GM19397 (cell line): ENCODE measurements at regions not wholly inside any gene's neighbourhood (a gene's known extent, or its start where the extent isn't known, plus 50 kb on each side); places are given as distances from the start of the nearest gene placed in this dataset.

Experiments
- ATAC-seq: cut with Tn5 transposase; IDR thresholded peaks from one replicate; pipeline ENCODE4 v1.9.1; 2021; ENCODE audit warnings: mild to moderate bottlenecking, moderate library complexity; ENCODE audit not compliant: unreplicated experiment

- ATAC-seq = no peak
Observed at GRCh38 chr4:14878681-14879080, 123.6 kb upstream of the CPEB2 start.

- ATAC-seq = no peak
Observed at GRCh38 chr4:14879683-14880082, 122.6 kb upstream of the CPEB2 start.

GRCh38 chr4:14880805-14881204, 121.5 kb upstream of the CPEB2 start:
- ATAC-seq = no peak

- no peak for ATAC-seq
Observed at GRCh38 chr4:14883166-14883565, 119.1 kb upstream of the CPEB2 start.

- no peak for ATAC-seq
Observed at GRCh38 chr4:14883661-14884060, 118.6 kb upstream of the CPEB2 start.

- no peak for ATAC-seq
Observed at GRCh38 chr4:14887842-14888433, 114.3 kb upstream of the CPEB2 start.

GRCh38 chr4:14888790-14889572, 113.3 kb upstream of the CPEB2 start:
- no peak for ATAC-seq

- ATAC-seq = no peak
Observed at GRCh38 chr4:14892563-14892962, 109.7 kb upstream of the CPEB2 start.

GRCh38 chr4:14893713-14894112, 108.6 kb upstream of the CPEB2 start:
- no peak for ATAC-seq

GRCh38 chr4:14894392-14895292, 107.6 kb upstream of the CPEB2 start:
- ATAC-seq = no peak

- ATAC-seq = no peak
Observed at GRCh38 chr4:14896656-14897175, 105.6 kb upstream of the CPEB2 start.

GRCh38 chr4:14897217-14897616, 105.1 kb upstream of the CPEB2 start:
- no peak for ATAC-seq

GRCh38 chr4:14898989-14899388, 103.3 kb upstream of the CPEB2 start:
- ATAC-seq = no peak

- ATAC-seq = no peak
Observed at GRCh38 chr4:14902342-14902741, 99.9 kb upstream of the CPEB2 start.

GRCh38 chr4:14903321-14903720, 99.0 kb upstream of the CPEB2 start:
- no peak for ATAC-seq

- no peak for ATAC-seq
Observed at GRCh38 chr4:14906805-14907204, 95.5 kb upstream of the CPEB2 start.

- ATAC-seq = no peak
Observed at GRCh38 chr4:14908635-14909034, 93.6 kb upstream of the CPEB2 start.

- ATAC-seq = no peak
Observed at GRCh38 chr4:14910411-14910810, 91.9 kb upstream of the CPEB2 start.

GRCh38 chr4:14912426-14912825, 89.9 kb upstream of the CPEB2 start:
- no peak for ATAC-seq

- ATAC-seq = no peak
Observed at GRCh38 chr4:14915018-14915417, 87.3 kb upstream of the CPEB2 start.

- ATAC-seq = no peak
Observed at GRCh38 chr4:14916554-14917297, 85.6 kb upstream of the CPEB2 start.
